A549 (cell line): ENCODE measurements at regions not wholly inside any gene's neighbourhood (a gene's known extent, or its start where the extent isn't known, plus 50 kb on each side); places are given as distances from the start of the nearest gene placed in this dataset.

Experiments used
- ATAC-seq, 2 experiments: fragments of 200-7000 bp in 1 of 2; fragments of >200 bp in 1 of 2; cut with Nextera tagmentation in 1 of 2; cut with Tn5 transposase in 1 of 2; 3 replicates each; pipeline versions ENCODE4 v1.8.0 to v1.9.1; 2018 to 2020; ENCODE audit warnings: mild to moderate bottlenecking in 1 of 2, moderate library complexity in 1 of 2
- CTCF ChIA-PET: fragments of 300-600 bp; sonication (Branson Sonifier 250); formaldehyde crosslinking; extraction: SDS; loops from one replicate; lab custom pipeline; 2021; ENCODE audit warnings: antibody characterized with exemption, inconsistent platforms; lab: Yijun Ruan, JAX
- POLR2A ChIA-PET: fragments of 350-600 bp; formaldehyde crosslinking; extraction: SDS; loops from one replicate; lab custom pipeline; 2021; ENCODE audit warnings: antibody characterized with exemption, inconsistent platforms; lab: Yijun Ruan, JAX
- DNase-seq, 2 experiments: peaks; one replicate each; pipeline versions ENCODE4 v3.0.0 to v3.0.0-alpha.2; 2011 to 2016; ENCODE audit warnings: low read depth in 1 of 2, low spot score in 1 of 2
- FAIRE-seq: peaks from 2 replicates; lab custom pipeline; 2011; peaks lifted over from hg19 to GRCh38; lab: Jason Lieb, UNC
- H3K27ac ChIP-seq, 2 experiments: fragments of >200 bp; sonication (Bioruptor Twin); formaldehyde crosslinking; 3 replicates each; pipeline ENCODE4 v1.5.1; 2016 to 2017
- H3K4me1 ChIP-seq: fragments of >200 bp; sonication (Bioruptor Twin); formaldehyde crosslinking; 3 replicates; pipeline ENCODE4 v1.6.1; 2016
- H3K4me2 ChIP-seq: fragments of >200 bp; sonication (Bioruptor Twin); formaldehyde crosslinking; 3 replicates; pipeline ENCODE4 v1.6.1; 2016
- H3K4me3 ChIP-seq: fragments of >200 bp; sonication (Bioruptor Twin); formaldehyde crosslinking; 3 replicates; pipeline ENCODE4 v1.5.1; 2016
- H3K9me3 ChIP-seq: fragments of >200 bp; sonication (Bioruptor Twin); formaldehyde crosslinking; 3 replicates; pipeline ENCODE4 v1.6.1; 2016
- CBX8 ChIP-seq: fragments of 200-600 bp; sonication (generic); IDR thresholded peaks from 2 replicates; pipeline ENCODE4 v1.6.1; 2016
- EHF ChIP-seq: fragments of 250-450 bp; sonication (Bioruptor Pico); IDR thresholded peaks from 2 replicates; pipeline ENCODE4 v1.5.0; 2020; ENCODE audit warnings: mild to moderate bottlenecking
- EHMT2 ChIP-seq: fragments of 200-600 bp; sonication (generic); IDR thresholded peaks from 2 replicates; pipeline ENCODE4 v1.6.1; 2016; ENCODE audit warnings: antibody characterized with exemption, low read depth, mild to moderate bottlenecking, moderate library complexity
- EP300 ChIP-seq, 2 experiments: fragments of >200 bp; sonication (Bioruptor Twin); formaldehyde crosslinking; IDR thresholded peaks; 2 replicates in 1 of 2; 3 replicates in 1 of 2; pipeline ENCODE4 v1.6.1; 2016 to 2017
- FOSB ChIP-seq: fragments of 250-450 bp; sonication (Bioruptor Pico); IDR thresholded peaks from 2 replicates; pipeline ENCODE4 v1.5.0; 2020; ENCODE audit warnings: mild to moderate bottlenecking, moderate library complexity
- GATA3 ChIP-seq: IDR thresholded peaks from 2 replicates; pipeline ENCODE4 v1.6.1; 2012; ENCODE audit warnings: borderline replicate concordance
- HEYL ChIP-seq: fragments of 250-450 bp; sonication (Bioruptor Pico); IDR thresholded peaks from 2 replicates; pipeline ENCODE4 v1.8.0; 2021; ENCODE audit warnings: mild to moderate bottlenecking, moderate library complexity
- HOXB13 ChIP-seq: fragments of 250-450 bp; sonication (Bioruptor Pico); IDR thresholded peaks from 2 replicates; pipeline ENCODE4 v1.5.0; 2020; ENCODE audit warnings: low read depth, mild to moderate bottlenecking, moderate library complexity
- HOXB5 ChIP-seq: fragments of 250-450 bp; sonication (Bioruptor Pico); IDR thresholded peaks from 2 replicates; pipeline ENCODE4 v1.5.0; 2020; ENCODE audit warnings: mild to moderate bottlenecking, moderate library complexity
- JUNB ChIP-seq: fragments of >200 bp; sonication (Bioruptor Twin); formaldehyde crosslinking; IDR thresholded peaks from 2 replicates; pipeline ENCODE4 v1.6.1; 2016
- KDM1A ChIP-seq: fragments of 200-600 bp; sonication (generic); IDR thresholded peaks from 2 replicates; pipeline ENCODE4 v1.6.1; 2016; ENCODE audit warnings: low read depth, mild to moderate bottlenecking
- KDM5A ChIP-seq: fragments of 200-600 bp; sonication (generic); IDR thresholded peaks from 2 replicates; pipeline ENCODE4 v1.6.1; 2016; ENCODE audit warnings: antibody characterized with exemption, mild to moderate bottlenecking
- MAFK ChIP-seq: fragments of 450-650 bp; IDR thresholded peaks from 2 replicates; pipeline ENCODE4 v1.6.1; 2014; ENCODE audit not compliant: partially characterized antibody
- MAZ ChIP-seq: fragments of 150-350 bp; IDR thresholded peaks from 2 replicates; pipeline ENCODE4 v1.6.1; 2014; ENCODE audit warnings: antibody characterized with exemption, low read depth, low read length, borderline replicate concordance
- NR3C1 ChIP-seq: fragments of >200 bp; sonication (Bioruptor Twin); formaldehyde crosslinking; IDR thresholded peaks from 3 replicates; pipeline ENCODE4 v1.6.1; 2017
- PHF8 ChIP-seq: fragments of 200-600 bp; sonication (generic); IDR thresholded peaks from 2 replicates; pipeline ENCODE4 v1.6.1; 2016; ENCODE audit warnings: low read depth, mild to moderate bottlenecking, antibody characterized with exemption, moderate library complexity, borderline replicate concordance
- POLR2AphosphoS2 ChIP-seq: conservative IDR thresholded peaks from 2 replicates; pipeline ENCODE4 v1.6.1; 2012; ENCODE audit warnings: low read length, improper control_type of control experiment, inconsistent platforms
- RFX5 ChIP-seq: fragments of 450-650 bp; IDR thresholded peaks from 2 replicates; pipeline ENCODE4 v1.7.1; 2014; ENCODE audit warnings: antibody characterized with exemption, mild to moderate bottlenecking, moderate library complexity
- SMC3 ChIP-seq: fragments of >200 bp; sonication (Bioruptor Twin); formaldehyde crosslinking; IDR thresholded peaks from 3 replicates; pipeline ENCODE4 v1.6.1; 2018; ENCODE audit warnings: inconsistent platforms
- TFCP2L1 ChIP-seq: fragments of 250-450 bp; sonication (Bioruptor Pico); IDR thresholded peaks from 2 replicates; pipeline ENCODE4 v1.5.0; 2021; ENCODE audit warnings: mild to moderate bottlenecking
- TP53 ChIP-seq: fragments of 250-450 bp; sonication (Bioruptor Pico); IDR thresholded peaks from 2 replicates; pipeline ENCODE4 v1.5.0; 2021; ENCODE audit warnings: mild to moderate bottlenecking, moderate library complexity
- ZSCAN20 ChIP-seq: fragments of 250-450 bp; sonication (Bioruptor Pico); IDR thresholded peaks from 2 replicates; pipeline ENCODE4 v1.8.0; 2022; ENCODE audit warnings: mild to moderate bottlenecking, moderate library complexity
- WGBS: methylation state at CpG from one replicate; pipeline ENCODE4 v1.1.6; 2017; ENCODE audit errors: missing lambda C conversion rate; 5-methylcytosine and 5-hydroxymethylcytosine counted together
- TF ChIP-seq, protein P1 (sequence below): IDR thresholded peaks from 2 replicates; pipeline ENCODE4 v1.6.1; 2012; ENCODE audit warnings: low read depth, borderline replicate concordance
- TF ChIP-seq, protein P2 (sequence below): fragments of 150-350 bp; IDR thresholded peaks from 2 replicates; pipeline ENCODE4 v1.6.1; 2014; ENCODE audit warnings: low read depth, mild to moderate bottlenecking, low read length
- TF ChIP-seq, protein P3 (sequence below): fragments of >200 bp; sonication (Bioruptor Twin); formaldehyde crosslinking; IDR thresholded peaks from 2 replicates; pipeline ENCODE4 v1.6.1; 2016
- TF ChIP-seq, protein P4 (sequence below): fragments of 200-600 bp; sonication (generic); IDR thresholded peaks from 2 replicates; pipeline ENCODE4 v1.6.1; 2016; ENCODE audit warnings: antibody characterized with exemption, mild to moderate bottlenecking, moderate library complexity
- TF ChIP-seq, protein P5 (sequence below): fragments of 450-650 bp; IDR thresholded peaks from 2 replicates; pipeline ENCODE4 v1.6.1; 2014; ENCODE audit warnings: antibody characterized with exemption

DNA sequence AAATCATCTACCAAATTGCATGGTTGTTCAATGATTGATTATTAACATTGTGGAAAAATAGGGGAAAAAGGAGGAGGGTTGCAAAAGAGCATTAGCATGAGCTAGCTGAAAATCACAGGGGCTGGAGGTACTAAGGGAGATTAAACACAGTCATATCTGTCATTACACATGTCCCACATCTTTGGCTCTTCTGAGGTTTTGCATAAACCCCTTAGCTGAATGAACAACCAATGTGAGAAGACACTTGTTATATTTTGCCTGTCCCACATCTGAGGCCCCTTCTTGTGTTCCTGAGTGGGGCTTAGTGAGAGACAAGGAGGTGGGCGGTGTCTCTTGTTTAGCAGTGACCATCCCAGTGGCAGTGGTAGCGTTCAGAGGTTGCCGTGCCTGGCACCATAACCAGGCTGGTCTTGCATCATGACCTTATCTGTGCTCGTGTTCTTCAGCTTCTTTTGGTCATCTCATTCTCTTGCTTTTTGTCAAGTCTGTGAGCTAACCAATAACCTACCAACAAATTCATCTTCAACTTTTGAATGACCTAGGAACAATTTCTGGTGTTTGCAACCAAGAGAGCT, 95.6 kb downstream of the MID1IP1 start:
- POLR2A ChIA-PET: no interaction called here
- TF ChIP-seq, protein P1, sequence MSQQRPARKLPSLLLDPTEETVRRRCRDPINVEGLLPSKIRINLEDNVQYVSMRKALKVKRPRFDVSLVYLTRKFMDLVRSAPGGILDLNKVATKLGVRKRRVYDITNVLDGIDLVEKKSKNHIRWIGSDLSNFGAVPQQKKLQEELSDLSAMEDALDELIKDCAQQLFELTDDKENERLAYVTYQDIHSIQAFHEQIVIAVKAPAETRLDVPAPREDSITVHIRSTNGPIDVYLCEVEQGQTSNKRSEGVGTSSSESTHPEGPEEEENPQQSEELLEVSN: no peak
- TF ChIP-seq HEYL (no peak), FOSB (no peak), HOXB5 (CRISPR knock-in tag) (no peak), KDM1A (no peak), NR3C1 (no peak), KDM5A (no peak), JUNB (no peak), EHF (CRISPR knock-in tag) (no peak), POLR2AphosphoS2 (no peak), HOXB13 (CRISPR knock-in tag) (no peak), RFX5 (no peak), GATA3 (no peak), EHMT2 (no peak), TP53 (CRISPR knock-in tag) (no peak), TFCP2L1 (CRISPR knock-in tag) (no peak), CBX8 (no peak)
- TF ChIP-seq, protein P2, sequence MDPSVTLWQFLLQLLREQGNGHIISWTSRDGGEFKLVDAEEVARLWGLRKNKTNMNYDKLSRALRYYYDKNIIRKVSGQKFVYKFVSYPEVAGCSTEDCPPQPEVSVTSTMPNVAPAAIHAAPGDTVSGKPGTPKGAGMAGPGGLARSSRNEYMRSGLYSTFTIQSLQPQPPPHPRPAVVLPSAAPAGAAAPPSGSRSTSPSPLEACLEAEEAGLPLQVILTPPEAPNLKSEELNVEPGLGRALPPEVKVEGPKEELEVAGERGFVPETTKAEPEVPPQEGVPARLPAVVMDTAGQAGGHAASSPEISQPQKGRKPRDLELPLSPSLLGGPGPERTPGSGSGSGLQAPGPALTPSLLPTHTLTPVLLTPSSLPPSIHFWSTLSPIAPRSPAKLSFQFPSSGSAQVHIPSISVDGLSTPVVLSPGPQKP: no peak
- TF ChIP-seq, protein P3, sequence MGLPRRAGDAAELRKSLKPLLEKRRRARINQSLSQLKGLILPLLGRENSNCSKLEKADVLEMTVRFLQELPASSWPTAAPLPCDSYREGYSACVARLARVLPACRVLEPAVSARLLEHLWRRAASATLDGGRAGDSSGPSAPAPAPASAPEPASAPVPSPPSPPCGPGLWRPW: no peak
- Histone ChIP-seq H3K9me3 (no peaks in the 10 kb centered on the region), H3K4me2 (no peak overlapping the region), H3K4me3 (no peak overlapping the region), H3K4me1 (no peaks in the 10 kb centered on the region), H3K27ac (no peak overlapping the region)
- CTCF ChIA-PET: no interaction called here
- no peak for FAIRE-seq
- 43% methylated on average over 4 of the region's 4 CpGs for WGBS
- DNase-seq: no peak
- no peak for ATAC-seq

DNA sequence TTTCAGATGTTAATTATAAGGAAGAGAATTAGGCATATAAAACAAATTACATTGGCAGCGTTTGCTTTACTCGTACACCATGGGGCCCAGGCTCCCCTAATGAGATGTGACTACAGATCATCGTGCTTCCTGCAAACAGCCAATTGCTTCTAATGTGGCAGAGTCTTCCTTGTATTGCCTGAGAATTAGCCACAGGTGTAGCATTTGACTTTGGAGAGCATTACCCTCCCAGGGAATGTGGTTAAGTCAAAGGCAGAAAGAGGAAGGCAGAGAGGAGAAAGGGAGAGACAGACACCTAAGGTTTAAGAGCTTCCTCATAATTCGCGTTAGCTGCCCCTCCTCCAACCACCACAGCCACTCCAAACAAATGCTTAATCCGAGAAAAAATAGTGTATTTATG, 97.0 kb downstream of the MID1IP1 start:
- POLR2A ChIA-PET: no interaction called here

More for the DNA sequence above, 97.0 kb downstream of the MID1IP1 start:
- FAIRE-seq (no peak), ATAC-seq (no peak), DNase-seq (no peak)
- TF ChIP-seq SMC3: no peak
- TF ChIP-seq, protein P4, sequence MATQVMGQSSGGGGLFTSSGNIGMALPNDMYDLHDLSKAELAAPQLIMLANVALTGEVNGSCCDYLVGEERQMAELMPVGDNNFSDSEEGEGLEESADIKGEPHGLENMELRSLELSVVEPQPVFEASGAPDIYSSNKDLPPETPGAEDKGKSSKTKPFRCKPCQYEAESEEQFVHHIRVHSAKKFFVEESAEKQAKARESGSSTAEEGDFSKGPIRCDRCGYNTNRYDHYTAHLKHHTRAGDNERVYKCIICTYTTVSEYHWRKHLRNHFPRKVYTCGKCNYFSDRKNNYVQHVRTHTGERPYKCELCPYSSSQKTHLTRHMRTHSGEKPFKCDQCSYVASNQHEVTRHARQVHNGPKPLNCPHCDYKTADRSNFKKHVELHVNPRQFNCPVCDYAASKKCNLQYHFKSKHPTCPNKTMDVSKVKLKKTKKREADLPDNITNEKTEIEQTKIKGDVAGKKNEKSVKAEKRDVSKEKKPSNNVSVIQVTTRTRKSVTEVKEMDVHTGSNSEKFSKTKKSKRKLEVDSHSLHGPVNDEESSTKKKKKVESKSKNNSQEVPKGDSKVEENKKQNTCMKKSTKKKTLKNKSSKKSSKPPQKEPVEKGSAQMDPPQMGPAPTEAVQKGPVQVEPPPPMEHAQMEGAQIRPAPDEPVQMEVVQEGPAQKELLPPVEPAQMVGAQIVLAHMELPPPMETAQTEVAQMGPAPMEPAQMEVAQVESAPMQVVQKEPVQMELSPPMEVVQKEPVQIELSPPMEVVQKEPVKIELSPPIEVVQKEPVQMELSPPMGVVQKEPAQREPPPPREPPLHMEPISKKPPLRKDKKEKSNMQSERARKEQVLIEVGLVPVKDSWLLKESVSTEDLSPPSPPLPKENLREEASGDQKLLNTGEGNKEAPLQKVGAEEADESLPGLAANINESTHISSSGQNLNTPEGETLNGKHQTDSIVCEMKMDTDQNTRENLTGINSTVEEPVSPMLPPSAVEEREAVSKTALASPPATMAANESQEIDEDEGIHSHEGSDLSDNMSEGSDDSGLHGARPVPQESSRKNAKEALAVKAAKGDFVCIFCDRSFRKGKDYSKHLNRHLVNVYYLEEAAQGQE: no peak
- no peak for TF ChIP-seq MAZ
- no peak for TF ChIP-seq EHF (CRISPR knock-in tag)
- no peak for TF ChIP-seq HOXB5 (CRISPR knock-in tag)
- TF ChIP-seq EP300 (IDR thresholded peaks at IDR 0.05): no peak
- no peak for TF ChIP-seq RFX5
- no peak for TF ChIP-seq KDM5A
- no peak for TF ChIP-seq PHF8
- TF ChIP-seq CBX8: no peak
- TF ChIP-seq NR3C1: no peak
- no peak for TF ChIP-seq ZSCAN20 (CRISPR knock-in tag)
- TF ChIP-seq, protein P5, sequence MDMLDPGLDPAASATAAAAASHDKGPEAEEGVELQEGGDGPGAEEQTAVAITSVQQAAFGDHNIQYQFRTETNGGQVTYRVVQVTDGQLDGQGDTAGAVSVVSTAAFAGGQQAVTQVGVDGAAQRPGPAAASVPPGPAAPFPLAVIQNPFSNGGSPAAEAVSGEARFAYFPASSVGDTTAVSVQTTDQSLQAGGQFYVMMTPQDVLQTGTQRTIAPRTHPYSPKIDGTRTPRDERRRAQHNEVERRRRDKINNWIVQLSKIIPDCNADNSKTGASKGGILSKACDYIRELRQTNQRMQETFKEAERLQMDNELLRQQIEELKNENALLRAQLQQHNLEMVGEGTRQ: no peak
- TF ChIP-seq EHMT2: no peak
- no peak for TF ChIP-seq MAFK
- no peak overlapping the region for H3K4me3 ChIP-seq
- CTCF ChIA-PET: no interaction called here
- no peaks in the 10 kb centered on the region for H3K9me3 ChIP-seq
- H3K4me1 ChIP-seq: no peaks in the 10 kb centered on the region
- H3K27ac ChIP-seq: no peak overlapping the region
- 55% methylated on average over 6 of the region's 6 CpGs for WGBS
- H3K4me2 ChIP-seq: no peak overlapping the region
